Globus pallidus (tissue), 1 donor: ENCODE measurements at regions not wholly inside any gene's neighbourhood (a gene's known extent, or its start where the extent isn't known, plus 50 kb on each side); places are given as distances from the start of the nearest gene placed in this dataset.
"Not testable (repeated sequence)": the region's sequence is repeated elsewhere in the genome, so short reads cannot be mapped to it uniquely, and the experiment has no call there.

Source experiments
- DNase-seq: peaks from one replicate; pipeline ENCODE4 v3.0.0-alpha.2; 2015; ENCODE audit warnings: low spot score

DNA sequence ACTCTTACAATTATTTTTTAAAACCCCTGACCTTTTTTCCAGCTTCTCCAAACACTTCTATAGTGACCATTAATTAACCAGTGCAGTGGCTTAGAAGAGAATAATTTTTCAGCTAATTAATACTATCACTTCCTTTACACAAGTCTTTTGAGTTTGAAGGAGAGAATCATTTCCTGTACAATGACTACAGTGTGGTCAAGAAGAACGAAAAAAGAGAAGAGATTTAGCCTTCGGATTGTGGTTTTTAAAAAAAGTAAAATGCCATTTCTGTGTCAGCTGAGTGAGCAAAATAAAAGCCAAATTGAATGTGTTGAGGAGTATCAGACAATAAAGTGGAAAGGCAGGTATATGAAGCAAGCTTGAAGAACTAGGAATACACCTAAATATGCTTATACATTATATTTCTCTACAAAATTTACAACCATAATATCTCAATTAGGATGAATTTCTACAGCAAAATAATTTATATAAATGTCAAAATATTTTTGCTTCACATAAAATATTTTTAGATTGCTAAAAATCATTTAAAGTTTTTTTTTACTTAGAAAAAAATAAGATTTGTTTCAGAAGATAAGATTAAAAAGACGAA, 1155.2 kb upstream of the CNTN5 start:
- DNase-seq = no peak

- no peak for DNase-seq
Observed at GRCh38 chr11:97871816-97872215, 1148.9 kb upstream of the CNTN5 start.

DNA sequence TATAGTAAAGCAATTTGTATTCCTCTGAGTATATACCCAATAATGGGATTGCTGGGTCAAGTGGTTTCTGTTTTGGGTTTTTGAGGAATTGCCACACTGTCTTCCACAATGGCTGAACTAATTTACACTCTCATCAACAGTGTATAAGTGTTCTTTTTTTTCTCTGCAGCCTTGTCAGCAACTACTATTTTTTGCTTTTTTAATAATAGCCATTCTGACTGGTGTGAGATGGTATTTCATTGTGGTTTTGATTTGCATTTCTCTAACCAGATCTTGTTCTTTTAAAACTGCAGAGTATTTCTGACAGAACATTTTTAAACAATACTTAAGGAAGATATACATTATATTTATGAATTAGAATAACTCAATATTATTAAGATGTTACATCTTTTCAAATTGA, 1140.5 kb upstream of the CNTN5 start:
- DNase-seq = no peak

GRCh38 chr11:97883086-97883485, 1137.7 kb upstream of the CNTN5 start:
- DNase-seq = no peak

DNA sequence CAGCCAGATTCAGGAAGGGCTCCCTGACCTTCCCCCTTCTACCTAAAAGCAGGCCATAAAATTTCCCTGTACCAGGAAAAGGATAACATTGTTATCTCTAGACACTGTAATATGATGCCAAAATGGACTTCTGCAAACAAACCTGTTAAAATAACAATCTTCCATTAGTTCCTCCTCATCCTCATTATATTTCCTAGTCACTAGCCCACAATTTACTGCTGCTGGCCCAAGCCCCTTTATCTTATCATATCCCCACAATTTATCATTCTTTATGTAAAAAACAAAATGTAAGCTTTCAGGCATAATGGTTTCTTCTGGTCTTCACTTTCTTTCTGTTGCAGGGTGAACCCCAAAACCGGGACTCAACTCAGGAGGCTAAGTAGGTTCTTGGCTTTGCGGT, 1132.1 kb upstream of the CNTN5 start:
- no peak for DNase-seq

DNA sequence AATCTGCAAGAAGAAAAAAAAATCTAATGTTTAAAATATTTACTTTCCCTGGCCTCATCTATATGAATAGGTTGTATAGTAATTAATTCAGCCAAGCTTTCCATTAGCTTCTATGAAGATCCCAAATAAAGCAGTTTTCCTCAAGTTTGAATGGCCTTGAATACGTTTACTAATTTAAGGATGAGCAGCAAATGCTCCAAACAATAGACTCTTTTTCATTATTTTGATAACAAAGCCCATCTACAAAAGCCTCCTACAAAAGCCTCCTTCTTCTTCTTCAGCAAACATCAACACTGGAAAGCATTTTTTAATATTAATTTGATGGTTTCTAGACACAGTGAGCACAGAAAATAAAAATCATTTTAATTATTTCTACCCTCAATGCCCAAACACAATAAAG, 1130.3 kb upstream of the CNTN5 start:
- DNase-seq = peak; percentile 85

GRCh38 chr11:97893612-97894011, 1127.1 kb upstream of the CNTN5 start:
- DNase-seq = no peak

DNA sequence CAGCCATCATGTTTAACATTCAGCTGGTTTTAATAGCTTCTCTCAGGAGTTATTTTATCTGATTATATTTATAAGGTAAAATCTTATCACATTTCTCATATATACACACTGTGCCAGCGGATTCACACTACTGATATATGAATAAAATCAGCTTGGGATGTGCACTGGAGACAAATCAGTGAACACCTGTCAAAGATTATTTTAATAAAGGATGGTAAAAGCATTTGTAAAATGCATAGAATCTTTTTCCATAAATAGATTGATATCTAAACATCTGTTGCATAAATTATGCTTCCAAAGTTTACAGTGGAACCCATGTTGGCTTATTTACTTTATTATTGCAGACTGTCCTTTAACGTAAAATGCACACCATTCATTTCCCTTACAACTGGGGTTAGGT, 1125.8 kb upstream of the CNTN5 start:
- DNase-seq = no peak

- DNase-seq = no peak
Observed at GRCh38 chr11:97895572-97895971, 1125.2 kb upstream of the CNTN5 start.

- DNase-seq = no peak
Observed at GRCh38 chr11:97902828-97903227, 1117.9 kb upstream of the CNTN5 start.

DNA sequence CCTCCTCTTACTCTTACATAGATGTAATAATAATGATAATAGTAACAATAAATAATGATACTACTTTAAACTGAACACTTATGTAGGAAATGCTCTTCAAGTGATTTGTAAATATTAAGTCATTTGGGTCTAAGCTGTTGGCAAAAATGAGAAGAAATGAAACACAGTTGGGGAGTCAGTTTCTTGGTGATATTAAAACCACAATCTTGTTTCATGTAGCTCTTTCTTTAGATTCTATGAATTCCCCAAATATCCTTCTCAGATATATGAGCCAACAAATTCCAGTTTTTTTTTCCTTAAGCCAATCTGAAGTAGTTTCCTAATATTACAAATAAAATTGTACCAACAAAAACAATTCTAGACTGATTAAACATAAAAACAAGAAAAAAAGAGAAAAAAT, 1115.6 kb upstream of the CNTN5 start:
- DNase-seq = no peak

GRCh38 chr11:97905671-97906070, 1115.1 kb upstream of the CNTN5 start:
- no peak for DNase-seq

DNA sequence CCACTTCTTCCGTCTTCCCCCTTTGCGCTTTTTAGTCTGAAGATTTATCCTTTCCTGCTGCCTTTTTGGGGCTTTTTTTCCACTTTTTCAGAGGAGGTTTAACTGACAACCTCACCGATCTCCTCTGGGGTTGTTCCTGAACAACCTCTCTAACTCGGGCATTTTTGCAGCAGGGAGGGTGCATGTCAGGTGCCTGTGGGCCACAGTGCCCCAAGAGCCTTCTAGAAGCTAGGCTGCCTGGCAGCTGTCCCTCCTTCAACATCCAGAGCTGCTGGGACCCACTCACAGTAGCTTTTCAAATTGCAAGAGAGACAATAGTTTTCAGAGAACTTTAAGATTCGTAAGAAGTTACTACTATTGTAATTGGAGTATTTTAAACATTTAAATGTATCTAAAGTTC, 1112.4 kb upstream of the CNTN5 start:
- DNase-seq = no peak

DNA sequence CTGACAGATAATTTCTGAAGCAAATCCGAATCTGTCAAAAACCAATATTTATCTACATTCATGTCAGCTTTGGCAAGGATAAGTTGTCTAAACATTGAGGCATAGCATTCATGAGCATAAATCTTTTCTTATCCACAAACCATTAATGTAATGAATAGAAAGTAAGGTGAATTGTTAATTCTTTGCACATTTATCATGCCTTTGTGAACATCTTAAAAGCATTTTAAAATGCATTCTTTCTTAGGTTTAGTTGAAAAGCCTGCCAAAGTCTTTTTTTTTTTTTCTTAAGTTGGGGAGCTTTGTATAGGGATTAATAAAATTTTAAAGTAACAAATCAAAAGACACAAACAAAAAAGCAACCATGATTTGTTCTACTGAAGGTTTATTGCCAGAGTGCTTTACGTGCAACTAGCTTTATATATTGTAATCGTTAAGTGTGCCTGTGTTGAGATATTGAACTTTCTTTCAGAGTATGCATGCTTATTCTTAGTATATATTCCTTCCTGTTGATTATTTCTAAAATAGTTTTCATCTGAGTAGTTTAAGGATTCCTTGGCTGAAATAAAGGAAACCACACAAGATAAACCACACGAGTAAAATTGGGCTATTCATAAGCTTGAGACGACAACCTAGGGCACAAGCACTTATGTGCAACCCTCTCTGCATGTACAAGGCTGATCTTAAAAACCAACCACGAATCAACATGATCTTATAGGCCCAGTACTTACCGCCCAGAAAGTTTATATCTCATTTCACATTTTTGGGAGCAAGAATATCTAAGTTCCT, 1110.9 kb upstream of the CNTN5 start:
- no peak for DNase-seq

DNA sequence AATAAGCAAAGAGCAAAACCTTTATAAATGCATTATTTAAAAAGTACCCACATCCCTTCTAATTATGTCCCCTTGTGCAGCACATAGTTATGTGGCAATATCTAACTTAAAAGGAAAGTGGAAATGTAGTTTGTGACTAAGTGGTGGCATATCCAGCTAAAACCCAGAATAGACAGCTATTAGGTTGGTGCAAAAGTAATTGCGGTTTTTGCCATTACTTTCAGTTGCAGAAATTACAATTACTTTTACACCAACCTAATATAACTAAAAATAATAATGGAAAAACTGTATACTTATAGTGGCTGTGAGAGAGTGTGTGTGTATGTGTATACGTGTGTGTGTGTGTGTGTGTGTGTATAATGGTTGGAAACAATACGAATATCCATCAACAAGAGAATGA, 1108.1 kb upstream of the CNTN5 start:
- no peak for DNase-seq

DNA sequence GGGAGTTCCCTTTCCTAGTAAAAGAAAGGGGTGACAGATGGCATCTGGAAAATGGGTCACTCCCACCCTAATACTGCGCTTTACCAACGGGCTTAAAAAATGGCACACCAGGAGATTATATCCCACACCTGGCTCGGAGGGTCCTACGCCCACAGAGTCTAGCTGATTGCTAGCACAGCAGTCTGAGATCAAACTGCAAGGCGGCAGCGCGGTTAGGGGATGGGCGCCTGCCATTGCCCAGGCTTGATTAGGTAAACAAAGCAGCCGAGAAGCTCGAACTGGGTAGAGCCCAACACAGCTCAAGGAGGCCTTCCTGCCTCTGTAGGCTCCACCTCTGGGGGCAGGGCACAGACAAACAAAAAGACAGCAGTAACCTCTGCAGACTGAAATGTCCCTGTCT, 1097.8 kb upstream of the CNTN5 start:
- not testable (repeated sequence) for DNase-seq

DNA sequence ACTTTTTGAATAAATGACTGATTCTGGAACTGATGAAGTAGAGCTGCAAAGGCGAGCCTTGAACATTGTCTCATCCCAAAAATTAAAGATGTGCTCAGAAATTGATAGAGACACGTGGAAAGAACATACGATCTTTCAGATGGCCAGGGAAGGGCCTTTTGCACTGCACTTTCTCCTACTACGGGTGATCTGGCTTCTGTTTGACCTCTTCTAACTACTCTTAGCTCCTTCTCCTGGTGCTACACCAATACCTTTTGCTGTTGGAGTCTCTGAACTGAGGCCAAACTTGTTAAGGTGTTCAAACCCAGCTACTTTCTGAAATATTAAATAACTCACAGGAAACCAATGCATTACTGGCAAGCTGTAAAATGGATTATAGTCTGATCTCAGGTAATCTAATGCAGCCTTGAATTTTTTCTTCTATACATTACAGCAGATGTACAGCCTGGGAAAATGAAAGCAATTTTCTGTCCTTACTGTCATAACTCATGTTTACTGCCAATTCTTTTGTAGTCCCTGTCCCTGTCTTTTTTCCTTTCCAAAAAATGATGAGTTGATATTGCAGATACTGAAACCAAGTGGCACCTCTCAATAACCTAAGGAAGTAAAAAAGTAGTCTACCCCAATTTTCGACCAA, 1086.1 kb upstream of the CNTN5 start:
- DNase-seq = no peak

DNA sequence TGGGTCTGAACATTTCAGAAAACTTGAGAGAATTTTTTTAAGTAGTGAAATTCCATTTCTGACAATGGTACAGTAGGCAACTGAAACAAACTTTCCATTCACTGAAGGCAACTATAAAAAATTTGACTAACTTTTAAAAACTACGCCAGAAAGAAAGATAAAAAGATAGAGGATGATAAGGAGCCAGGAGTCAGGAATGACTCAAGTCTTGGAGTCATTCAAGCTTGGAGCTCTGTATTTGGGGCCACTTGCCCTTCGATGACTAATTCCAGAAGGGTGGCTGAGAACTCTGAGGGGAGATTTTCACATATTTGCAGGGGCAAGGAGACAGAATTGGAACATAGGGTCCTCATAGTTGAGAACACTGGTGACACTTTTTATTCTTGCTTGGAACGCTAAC, 1083.2 kb upstream of the CNTN5 start:
- DNase-seq = no peak

- DNase-seq = no peak
Observed at GRCh38 chr11:97938789-97939188, 1082.0 kb upstream of the CNTN5 start.

- no peak for DNase-seq
Observed at GRCh38 chr11:97943493-97943892, 1077.3 kb upstream of the CNTN5 start.

DNA sequence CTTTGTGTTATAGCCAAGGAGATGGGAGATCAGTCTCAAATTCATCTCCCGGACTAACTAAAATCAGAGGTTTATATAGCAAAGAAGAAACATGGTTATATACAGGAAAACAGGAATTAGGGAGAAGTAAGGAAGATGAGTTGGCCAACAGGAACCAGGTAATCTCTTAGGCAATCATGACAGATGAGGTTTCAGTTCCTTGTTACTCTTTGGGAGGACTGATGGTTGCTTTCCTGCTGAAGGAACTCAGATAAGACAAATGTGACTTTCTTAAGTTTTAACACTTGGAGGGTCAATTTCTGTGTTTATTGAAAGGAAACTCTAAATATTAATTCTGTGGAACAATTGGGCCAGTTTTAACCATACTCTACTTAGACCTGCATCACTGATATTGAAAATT, 1072.0 kb upstream of the CNTN5 start:
- no peak for DNase-seq

GRCh38 chr11:97955595-97955994, 1065.2 kb upstream of the CNTN5 start:
- no peak for DNase-seq

DNA sequence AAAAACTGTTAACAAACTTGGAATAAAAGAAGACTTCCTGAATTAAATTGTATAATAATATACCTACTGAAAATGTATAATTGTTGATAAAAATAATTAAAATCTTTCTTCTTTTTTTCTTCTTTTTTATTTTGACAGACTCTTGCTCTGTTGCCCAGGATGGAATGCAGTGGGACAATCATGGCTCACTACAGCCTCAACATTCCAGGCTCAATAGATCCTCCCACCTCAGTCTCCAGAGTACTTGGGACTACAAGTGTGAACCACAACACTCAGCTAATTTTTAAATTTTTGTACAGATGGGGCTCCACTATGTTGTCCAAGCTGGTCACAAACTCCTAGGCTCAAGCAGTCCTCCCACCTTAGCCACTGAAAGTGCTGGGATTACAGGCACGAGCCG, 1063.8 kb upstream of the CNTN5 start:
- DNase-seq = no peak

- no peak for DNase-seq
Observed at GRCh38 chr11:97961431-97961830, 1059.3 kb upstream of the CNTN5 start.
